Heart left ventricle (tissue), 13 donors: ENCODE measurements at regions not wholly inside any gene's neighbourhood (a gene's known extent, or its start where the extent isn't known, plus 50 kb on each side); places are given as distances from the start of the nearest gene placed in this dataset.

ENCODE experiments used
- POLR2A ChIP-seq, 2 donors: fragments of 450-650 bp; IDR thresholded peaks; one replicate each; pipeline ENCODE4 v1.6.1; 2017; ENCODE audit warnings: antibody characterized with exemption in 2 of 2, mild to moderate bottlenecking in 2 of 2, moderate library complexity in 2 of 2
- TF ChIP-seq, protein P1 (sequence below), 12 donors: fragments of 200-600 bp; sonication (generic) in 4 of 12; IDR thresholded peaks; one replicate each; pipeline versions ENCODE4 v1.5.0 to v1.8.0; 2018 to 2022; ENCODE audit warnings: antibody characterized with exemption in 12 of 12, mild to moderate bottlenecking in 5 of 12
- donor health status: ischemic (EF 13 %, LVEDD 7.1; RV severe dilation, severe dysfunction).
- donor health status: DM: no; HTN: yes; CAD: no.
- donor health status: DM: no; HTN: no; CAD: no.
- donor health status: ischemic (EF 25% LVEDD 6.9; RV normal size, moderate dysfunction).
- donor health status: ischemic (EF 25% LVEDD 5.7; RV mildly dilated, moderate dysfunction).
- donor health status: ischemic (EF 35%, LVEDD 5.7; RV mildly dilated, moderate dysfunction).
- donor health status: nonischemic (EF 11% LVEDD 7.7; RV severe dilation, severe dysfunction).
- donor health status: DM: yes; HTN: yes; CAD: no.
- donor health status: PGD.
- donor health status: ischemic (EF 29% LVEDD 5.4; RV normal size, mild dysfunction).
- donor health status: nonischemic (EF 23%, LVEDD 6.1; RV moderate dilation, normal function).

GRCh38 chr3:152731511-152731910 is 103.4 kb upstream of the P2RY1 start:
- no peak for TF ChIP-seq POLR2A (IDR thresholded peaks at IDR 0.05)
- TF ChIP-seq, protein P1, sequence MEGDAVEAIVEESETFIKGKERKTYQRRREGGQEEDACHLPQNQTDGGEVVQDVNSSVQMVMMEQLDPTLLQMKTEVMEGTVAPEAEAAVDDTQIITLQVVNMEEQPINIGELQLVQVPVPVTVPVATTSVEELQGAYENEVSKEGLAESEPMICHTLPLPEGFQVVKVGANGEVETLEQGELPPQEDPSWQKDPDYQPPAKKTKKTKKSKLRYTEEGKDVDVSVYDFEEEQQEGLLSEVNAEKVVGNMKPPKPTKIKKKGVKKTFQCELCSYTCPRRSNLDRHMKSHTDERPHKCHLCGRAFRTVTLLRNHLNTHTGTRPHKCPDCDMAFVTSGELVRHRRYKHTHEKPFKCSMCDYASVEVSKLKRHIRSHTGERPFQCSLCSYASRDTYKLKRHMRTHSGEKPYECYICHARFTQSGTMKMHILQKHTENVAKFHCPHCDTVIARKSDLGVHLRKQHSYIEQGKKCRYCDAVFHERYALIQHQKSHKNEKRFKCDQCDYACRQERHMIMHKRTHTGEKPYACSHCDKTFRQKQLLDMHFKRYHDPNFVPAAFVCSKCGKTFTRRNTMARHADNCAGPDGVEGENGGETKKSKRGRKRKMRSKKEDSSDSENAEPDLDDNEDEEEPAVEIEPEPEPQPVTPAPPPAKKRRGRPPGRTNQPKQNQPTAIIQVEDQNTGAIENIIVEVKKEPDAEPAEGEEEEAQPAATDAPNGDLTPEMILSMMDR (IDR thresholded peaks at IDR 0.05) = no peak
